Right lobe of liver (tissue), 6 donors: ENCODE measurements at regions not wholly inside any gene's neighbourhood (a gene's known extent, or its start where the extent isn't known, plus 50 kb on each side); places are given as distances from the start of the nearest gene placed in this dataset.

ENCODE experiments used
- ATAC-seq, 4 donors: fragments of 200-7000 bp; cut with Tn5 transposase; one replicate each; pipeline ENCODE4 v1.9.1; 2020; ENCODE audit warnings: mild to moderate bottlenecking in 4 of 4, moderate library complexity in 4 of 4
- DNase-seq, 3 donors: peaks; one replicate each; pipeline ENCODE4 v3.0.0-alpha.2; 2020
- H3K27ac ChIP-seq, 3 donors: fragments of 200-600 bp; one replicate each; pipeline ENCODE4 v1.8.0; 2022
- H3K27me3 ChIP-seq, 2 donors: fragments of 200-600 bp; one replicate each; pipeline ENCODE4 v1.8.0; 2022
- H3K36me3 ChIP-seq, 4 donors: fragments of 200-600 bp; sonication (generic) in 1 of 4; one replicate each; pipeline versions ENCODE4 v1.5.1 to v1.8.0; 2017 to 2022; ENCODE audit warnings: control low read depth in 1 of 4
- H3K4me1 ChIP-seq, 4 donors: fragments of 200-600 bp; sonication (generic) in 1 of 4; one replicate each; pipeline versions ENCODE4 v1.5.1 to v1.8.0; 2017 to 2022; ENCODE audit warnings: control low read depth in 1 of 4
- H3K4me3 ChIP-seq, 3 donors: fragments of 200-600 bp; one replicate each; pipeline ENCODE4 v1.8.0; 2022
- H3K9me3 ChIP-seq, 4 donors: fragments of 200-600 bp; sonication (generic) in 1 of 4; one replicate each; pipeline versions ENCODE4 v1.5.1 to v1.8.0; 2017 to 2022; ENCODE audit warnings: control low read depth in 1 of 4
- POLR2A ChIP-seq: fragments of 450-650 bp; IDR thresholded peaks from one replicate; pipeline ENCODE4 v1.6.1; 2017; ENCODE audit warnings: antibody characterized with exemption, mild to moderate bottlenecking
- WGBS: methylation state at CpG from one replicate; pipeline ENCODE4 v1.1.6; 2018; ENCODE audit warnings: low coverage, low lambda C conversion rate; ENCODE audit not compliant: insufficient coverage; ENCODE audit errors: missing lambda C conversion rate; 5-methylcytosine and 5-hydroxymethylcytosine counted together
- intact Hi-C, 2 donors: fragments of 100-400 bp; cut with DNase I; formaldehyde crosslinking; loops; one replicate each; pipeline versions ENCODE4 v1.11.2 to v1.14.1; 2022
- TF ChIP-seq, protein P1 (sequence below), 4 donors: fragments of 200-600 bp in 3 of 4; fragments of 450-650 bp in 1 of 4; IDR thresholded peaks; one replicate each; pipeline versions ENCODE4 v1.5.1 to v1.8.0; 2016 to 2022; ENCODE audit warnings: antibody characterized with exemption in 4 of 4, mild to moderate bottlenecking in 2 of 4
- donor health status: DM: no; HTN: yes; CAD: no.
- donor health status: DM: no; HTN: no; CAD: no.
- donor health status: DM: no; HTN: no; CAD: no.
- donor health status: DM: no; HTN: yes; CAD: no.
- donor health status: DM: no; HTN: yes; CAD: no.

DNA sequence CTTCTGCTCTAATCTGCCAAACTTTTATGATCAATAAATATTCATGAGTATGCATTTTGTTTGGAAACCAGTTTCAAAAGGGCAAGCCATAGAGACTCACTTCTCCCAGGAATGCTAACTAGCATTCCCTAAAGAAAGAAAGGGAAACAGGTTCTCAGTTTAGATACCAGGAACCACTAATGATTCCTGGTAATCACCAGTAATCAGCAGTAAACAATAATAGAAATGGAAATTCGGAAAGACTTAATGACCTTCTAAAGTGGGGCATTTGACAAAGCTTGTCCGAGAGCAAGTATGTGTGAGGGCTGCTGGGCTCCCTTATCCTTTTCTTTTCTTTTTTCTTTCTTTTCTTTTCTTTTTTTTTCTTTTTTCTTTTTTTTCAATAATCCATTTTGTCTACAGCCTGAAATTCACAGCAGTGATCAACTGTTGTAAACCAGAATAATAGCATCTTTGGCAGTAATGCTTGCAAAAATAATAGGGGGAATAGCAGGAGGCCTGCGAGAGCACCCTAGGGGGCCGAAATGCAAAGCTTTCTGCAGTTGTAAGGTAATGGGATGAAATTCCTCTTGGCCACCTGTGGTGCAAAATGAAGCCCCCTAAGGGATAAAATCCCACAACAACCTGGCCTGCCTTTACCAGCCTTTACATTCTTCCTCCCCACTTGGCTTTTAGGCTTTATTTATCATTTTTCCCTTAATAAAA, 253.2 kb downstream of the ZPLD1 start:
- DNase-seq (no peak), ATAC-seq (no peak)
- H3K36me3 ChIP-seq: no peaks in the 10 kb centered on the region
- H3K4me1 ChIP-seq: no peaks in the 10 kb centered on the region
- no peak overlapping the region for H3K27ac ChIP-seq
- no peaks in the 10 kb centered on the region for H3K27me3 ChIP-seq
- 71% methylated on average over 4 of the region's 4 CpGs for WGBS
- intact Hi-C loops: no loop called here
- no peak overlapping the region for H3K4me3 ChIP-seq
- no peaks in the 10 kb centered on the region for H3K9me3 ChIP-seq
- TF ChIP-seq POLR2A: no peak
- TF ChIP-seq, protein P1, sequence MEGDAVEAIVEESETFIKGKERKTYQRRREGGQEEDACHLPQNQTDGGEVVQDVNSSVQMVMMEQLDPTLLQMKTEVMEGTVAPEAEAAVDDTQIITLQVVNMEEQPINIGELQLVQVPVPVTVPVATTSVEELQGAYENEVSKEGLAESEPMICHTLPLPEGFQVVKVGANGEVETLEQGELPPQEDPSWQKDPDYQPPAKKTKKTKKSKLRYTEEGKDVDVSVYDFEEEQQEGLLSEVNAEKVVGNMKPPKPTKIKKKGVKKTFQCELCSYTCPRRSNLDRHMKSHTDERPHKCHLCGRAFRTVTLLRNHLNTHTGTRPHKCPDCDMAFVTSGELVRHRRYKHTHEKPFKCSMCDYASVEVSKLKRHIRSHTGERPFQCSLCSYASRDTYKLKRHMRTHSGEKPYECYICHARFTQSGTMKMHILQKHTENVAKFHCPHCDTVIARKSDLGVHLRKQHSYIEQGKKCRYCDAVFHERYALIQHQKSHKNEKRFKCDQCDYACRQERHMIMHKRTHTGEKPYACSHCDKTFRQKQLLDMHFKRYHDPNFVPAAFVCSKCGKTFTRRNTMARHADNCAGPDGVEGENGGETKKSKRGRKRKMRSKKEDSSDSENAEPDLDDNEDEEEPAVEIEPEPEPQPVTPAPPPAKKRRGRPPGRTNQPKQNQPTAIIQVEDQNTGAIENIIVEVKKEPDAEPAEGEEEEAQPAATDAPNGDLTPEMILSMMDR (IDR thresholded peaks at IDR 0.05): no peak

GRCh38 chr3:102688556-102688930, 253.7 kb downstream of the ZPLD1 start:
- TF ChIP-seq POLR2A: no peak
- TF ChIP-seq, protein P1 (IDR thresholded peaks at IDR 0.05): no peak
- DNase-seq: no peak
- intact Hi-C loops: no loop called here
- Histone ChIP-seq H3K4me1 (no peaks in the 10 kb centered on the region), H3K36me3 (no peaks in the 10 kb centered on the region), H3K4me3 (no peak overlapping the region), H3K9me3 (no peaks in the 10 kb centered on the region), H3K27ac (no peak overlapping the region), H3K27me3 (no peaks in the 10 kb centered on the region)
- ATAC-seq: no peak
- WGBS: 88% methylated on average over 1 of the region's 1 CpG

DNA sequence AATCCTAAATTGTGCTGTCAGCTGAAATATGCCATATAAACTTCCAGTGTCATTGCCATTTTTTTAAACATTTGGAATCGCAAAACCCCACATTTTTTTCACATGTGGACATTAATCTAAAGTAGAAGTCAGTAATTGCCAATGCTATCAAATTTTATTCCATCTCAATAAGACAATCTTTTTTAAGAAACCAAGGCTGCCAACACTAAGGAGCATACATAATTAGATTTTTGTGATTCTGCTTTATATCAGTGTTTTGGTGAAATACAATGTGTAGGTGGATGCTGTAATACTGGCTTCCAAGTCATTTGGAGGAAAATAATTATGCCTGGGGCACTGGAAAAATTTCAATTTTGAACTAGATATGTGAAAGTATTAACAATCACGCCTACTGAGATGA, 256.7 kb downstream of the ZPLD1 start:
- Histone ChIP-seq H3K4me3 (no peak overlapping the region), H3K27ac (no peak overlapping the region), H3K9me3 (no peaks in the 10 kb centered on the region), H3K36me3 (no peaks in the 10 kb centered on the region), H3K4me1 (no peaks in the 10 kb centered on the region), H3K27me3 (no peaks in the 10 kb centered on the region)
- DNase-seq: no peak
- TF ChIP-seq, protein P1 (IDR thresholded peaks at IDR 0.05): no peak
- no peak for TF ChIP-seq POLR2A
- intact Hi-C loops: no loop called here
- WGBS: 61% methylated on average over 2 of the region's 2 CpGs
- ATAC-seq: no peak

DNA sequence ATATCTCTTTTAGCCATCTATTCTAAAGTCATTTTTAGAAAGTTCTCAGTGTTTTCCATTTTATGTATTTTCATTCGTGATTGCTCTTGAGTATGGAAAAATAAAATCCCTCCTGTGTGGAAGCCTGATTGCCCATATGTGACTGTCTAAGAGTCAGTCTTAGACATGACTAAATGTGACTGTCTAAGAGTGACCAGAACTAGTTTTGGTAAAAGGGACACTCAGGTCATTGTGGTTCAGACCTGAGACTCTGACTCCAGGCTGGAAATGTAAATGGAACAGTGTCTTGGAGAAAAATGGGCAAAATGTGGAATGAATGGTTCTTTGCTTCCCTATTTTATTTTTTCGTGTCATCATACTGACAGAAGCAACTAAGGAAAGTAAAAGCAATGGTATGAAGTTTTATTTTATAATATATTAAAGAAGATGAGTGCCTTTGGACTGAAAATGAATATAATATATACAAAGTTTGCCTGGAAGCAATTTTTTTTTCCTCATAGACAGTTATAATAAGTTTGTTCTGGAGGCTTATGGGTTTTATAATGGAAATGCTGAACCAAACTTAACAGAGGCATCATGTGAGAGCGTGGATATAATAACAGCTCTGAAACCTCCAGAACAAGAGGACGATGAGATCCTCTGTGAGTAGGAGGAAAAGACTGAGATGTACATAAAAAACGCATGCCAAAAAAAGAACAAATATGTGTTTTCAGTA, 264.4 kb downstream of the ZPLD1 start:
- H3K9me3 ChIP-seq: no peaks in the 10 kb centered on the region
- DNase-seq (no peak), ATAC-seq (no peak)
- intact Hi-C loops: no loop called here
- H3K27ac ChIP-seq: no peak overlapping the region
- TF ChIP-seq, protein P1 (IDR thresholded peaks at IDR 0.05): no peak
- no peak for TF ChIP-seq POLR2A
- 64% methylated on average over 5 of the region's 5 CpGs for WGBS
- no peaks in the 10 kb centered on the region for H3K36me3 ChIP-seq
- no peaks in the 10 kb centered on the region for H3K27me3 ChIP-seq
- no peak overlapping the region for H3K4me3 ChIP-seq
- H3K4me1 ChIP-seq: no peaks in the 10 kb centered on the region
